ENCODE measurements at regions not wholly inside any gene's neighbourhood (a gene's known extent, or its start where the extent isn't known, plus 50 kb on each side); places are given as distances from the start of the nearest gene placed in this dataset.

GRCh38 chr6:26161322-26161721, 74.1 kb downstream of the HFE start:
- Histone ChIP-seq H3F3A (ENCODE audit: insufficient read depth) (peaks cover 37% of the 10 kb centered on the region), H3K79me2 (ENCODE audit: insufficient read depth, low read length) (no peaks in the 10 kb centered on the region), H3K4me3 (ENCODE audit: insufficient read depth, low read length, poor library complexity, severe bottlenecking) (no peak overlapping the region), H3K4me2 (ENCODE audit: low read depth, low read length, poor library complexity, severe bottlenecking) (no peak overlapping the region), H3K9ac (ENCODE audit: low read length) (no peak overlapping the region), H4K20me1 (ENCODE audit: low read depth, low read length) (no peaks in the 10 kb centered on the region), H3K9me3 (ENCODE audit: insufficient read depth, low read length) (no peaks in the 10 kb centered on the region), H3K9me2 (replicated peaks; ENCODE audit: insufficient read depth, low read length) (no peaks in the 10 kb centered on the region), H3K27me3 (ENCODE audit: low read length) (no peaks in the 10 kb centered on the region), H2AFZ (ENCODE audit: low read depth, low read length, severe bottlenecking) (no peak overlapping the region), H3K27ac (ENCODE audit: low read depth, low read length) (no peak overlapping the region), H3K36me3 (ENCODE audit: low read length) (no peaks in the 10 kb centered on the region)
- TF ChIP-seq CTCF (IDR thresholded peaks at IDR 0.05; ENCODE audit: insufficient read depth, low read length, poor library complexity, severe bottlenecking) (no peak), EZH2phosphoT487 (conservative IDR thresholded peaks at IDR 0.05; ENCODE audit: low read length) (no peak)

GRCh38 chr6:26162399-26162798, 75.2 kb downstream of the HFE start:
- H3K4me3 ChIP-seq (ENCODE audit: insufficient read depth, low read length, poor library complexity, severe bottlenecking), result no peak overlapping the region
- H3K4me2 ChIP-seq (ENCODE audit: low read depth, low read length, poor library complexity, severe bottlenecking), result no peak overlapping the region
- H3K27me3 ChIP-seq (ENCODE audit: low read length), result no peaks in the 10 kb centered on the region
- no peak overlapping the region for H2AFZ ChIP-seq (ENCODE audit: low read depth, low read length, severe bottlenecking)
- no peak overlapping the region for H3K9ac ChIP-seq (ENCODE audit: low read length)
- no peaks in the 10 kb centered on the region for H3K9me2 ChIP-seq (replicated peaks; ENCODE audit: insufficient read depth, low read length)
- no peaks in the 10 kb centered on the region for H3K36me3 ChIP-seq (ENCODE audit: low read length)
- no peak for TF ChIP-seq CTCF (IDR thresholded peaks at IDR 0.05; ENCODE audit: insufficient read depth, low read length, poor library complexity, severe bottlenecking)
- no peak for TF ChIP-seq EZH2phosphoT487 (conservative IDR thresholded peaks at IDR 0.05; ENCODE audit: low read length)
- H3F3A ChIP-seq (ENCODE audit: insufficient read depth), result peaks cover 26% of the 10 kb centered on the region
- no peaks in the 10 kb centered on the region for H4K20me1 ChIP-seq (ENCODE audit: low read depth, low read length)
- no peaks in the 10 kb centered on the region for H3K79me2 ChIP-seq (ENCODE audit: insufficient read depth, low read length)
- H3K27ac ChIP-seq (ENCODE audit: low read depth, low read length), result no peak overlapping the region
- no peaks in the 10 kb centered on the region for H3K9me3 ChIP-seq (ENCODE audit: insufficient read depth, low read length)

GRCh38 chr6:26163427-26164119, 76.3 kb downstream of the HFE start:
- H3K9me3 ChIP-seq (ENCODE audit: insufficient read depth, low read length), result no peaks in the 10 kb centered on the region
- no peaks in the 10 kb centered on the region for H3K79me2 ChIP-seq (ENCODE audit: insufficient read depth, low read length)
- H3F3A ChIP-seq (ENCODE audit: insufficient read depth), result peaks cover 19% of the 10 kb centered on the region
- no peak overlapping the region for H3K4me2 ChIP-seq (ENCODE audit: low read depth, low read length, poor library complexity, severe bottlenecking)
- no peaks in the 10 kb centered on the region for H4K20me1 ChIP-seq (ENCODE audit: low read depth, low read length)
- no peak for TF ChIP-seq CTCF (IDR thresholded peaks at IDR 0.05; ENCODE audit: insufficient read depth, low read length, poor library complexity, severe bottlenecking)
- no peak for TF ChIP-seq EZH2phosphoT487 (conservative IDR thresholded peaks at IDR 0.05; ENCODE audit: low read length)
- H3K9ac ChIP-seq (ENCODE audit: low read length), result no peak overlapping the region
- H3K36me3 ChIP-seq (ENCODE audit: low read length), result no peaks in the 10 kb centered on the region
- no peaks in the 10 kb centered on the region for H3K9me2 ChIP-seq (replicated peaks; ENCODE audit: insufficient read depth, low read length)
- H3K27ac ChIP-seq (ENCODE audit: low read depth, low read length), result no peak overlapping the region
- H3K27me3 ChIP-seq (ENCODE audit: low read length), result no peaks in the 10 kb centered on the region
- H2AFZ ChIP-seq (ENCODE audit: low read depth, low read length, severe bottlenecking), result no peak overlapping the region
- no peak overlapping the region for H3K4me3 ChIP-seq (ENCODE audit: insufficient read depth, low read length, poor library complexity, severe bottlenecking)

All from SU-DHL-6 (cell line).